HG02588 (cell line): ENCODE measurements at regions not wholly inside any gene's neighbourhood (a gene's known extent, or its start where the extent isn't known, plus 50 kb on each side); places are given as distances from the start of the nearest gene placed in this dataset.
"Not testable (repeated sequence)": the region's sequence is repeated elsewhere in the genome, so short reads cannot be mapped to it uniquely, and the experiment has no call there.

Source experiments
- ATAC-seq: cut with Tn5 transposase; IDR thresholded peaks from one replicate; pipeline ENCODE4 v1.9.1; 2021; ENCODE audit warnings: mild to moderate bottlenecking, moderate library complexity; ENCODE audit not compliant: unreplicated experiment

DNA sequence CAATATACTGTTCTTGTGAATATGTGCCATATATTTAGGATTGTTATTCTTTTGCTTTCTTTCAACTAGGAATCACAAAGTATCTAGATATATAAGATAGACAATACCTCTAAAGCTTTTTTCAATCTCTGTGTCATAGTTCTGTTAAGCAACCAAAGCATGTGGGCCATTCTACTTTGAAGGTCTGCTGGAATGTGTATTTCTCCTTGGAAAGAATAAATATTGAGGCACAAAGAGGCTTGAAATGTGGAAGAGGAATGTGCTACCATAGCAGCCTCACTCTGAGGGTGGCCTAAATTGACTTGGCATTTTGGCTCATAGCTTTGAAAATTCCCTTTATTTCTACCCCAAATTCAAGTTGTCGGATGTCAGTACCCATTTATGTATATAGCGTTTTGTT is 488.5 kb upstream of the MAN1A1 start:
- ATAC-seq: no peak

DNA sequence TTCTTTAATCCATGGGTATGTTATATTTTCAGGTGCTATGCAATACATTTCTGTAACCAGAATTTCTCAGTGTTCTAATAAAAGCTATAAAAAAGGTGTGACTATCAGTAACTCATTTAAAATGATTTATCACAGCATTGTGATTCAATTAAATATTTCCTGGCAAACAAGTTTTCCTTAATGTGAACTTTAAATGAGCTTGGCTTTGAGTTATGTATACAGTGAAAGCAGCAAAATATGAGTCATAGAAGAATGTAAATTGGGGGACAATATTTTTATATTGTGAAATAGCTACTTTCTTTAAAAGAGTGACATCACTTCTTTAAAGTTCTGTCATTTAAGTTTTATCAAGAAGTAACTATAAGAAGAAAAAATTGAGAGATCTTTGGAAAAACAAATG is 484.9 kb upstream of the MAN1A1 start:
- no peak for ATAC-seq

DNA sequence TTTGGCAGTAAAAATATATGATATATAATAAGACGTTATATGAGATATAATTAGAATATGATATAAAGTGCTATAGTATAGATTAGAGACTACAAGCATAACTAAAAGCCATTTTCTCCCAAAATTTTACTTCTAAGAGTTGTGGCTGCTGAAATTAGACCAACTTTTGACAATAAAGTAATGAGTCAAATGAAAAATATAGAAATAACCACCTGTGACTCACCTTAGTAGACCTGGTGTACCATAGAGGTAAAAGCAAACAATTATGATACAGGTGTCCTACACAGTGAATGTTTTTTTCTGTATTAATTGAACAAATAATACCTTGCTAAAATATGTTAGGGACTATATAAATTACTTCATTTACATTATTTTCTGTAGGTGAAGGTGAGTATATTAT is 482.9 kb upstream of the MAN1A1 start:
- ATAC-seq: no peak

DNA sequence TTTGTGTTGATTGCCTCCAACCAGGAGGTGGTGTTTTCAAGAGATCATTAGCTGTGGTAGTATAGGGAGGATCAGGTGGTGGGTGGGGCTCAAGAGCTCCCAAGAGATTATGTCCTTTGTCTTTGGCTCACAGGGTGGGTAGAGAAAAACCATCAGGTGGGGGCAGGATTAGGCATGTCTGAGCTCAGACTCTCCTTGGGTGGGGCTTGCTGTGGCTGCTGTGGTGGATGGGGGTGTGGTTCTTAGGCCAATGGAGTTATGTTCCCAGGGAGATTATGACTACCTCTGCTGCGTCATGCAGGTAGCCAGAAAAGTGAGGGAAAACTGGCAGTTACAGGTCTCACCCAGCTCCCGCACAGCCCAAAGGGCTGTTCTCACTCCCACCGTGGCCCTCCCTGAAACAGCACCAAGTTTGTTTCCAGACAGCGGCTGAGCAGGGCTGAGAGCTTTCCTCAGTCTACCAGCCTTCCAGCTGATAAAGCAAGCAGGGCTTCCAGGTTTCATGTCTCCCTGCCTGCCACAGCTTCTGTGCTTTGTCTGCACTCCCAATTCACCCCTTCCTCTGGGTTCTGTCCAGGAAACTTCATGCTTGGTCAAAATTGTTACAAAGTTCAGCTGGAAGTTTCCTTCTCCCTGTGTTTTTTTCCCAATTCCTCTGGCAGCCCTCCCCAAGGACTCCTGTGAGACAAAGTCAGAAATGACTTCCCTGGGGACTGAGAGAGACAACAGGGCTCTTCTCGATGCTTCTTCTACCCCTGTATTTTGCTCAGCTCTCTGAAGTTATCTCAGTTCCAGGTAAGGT is 481.1 kb upstream of the MAN1A1 start:
- ATAC-seq: no peak

DNA sequence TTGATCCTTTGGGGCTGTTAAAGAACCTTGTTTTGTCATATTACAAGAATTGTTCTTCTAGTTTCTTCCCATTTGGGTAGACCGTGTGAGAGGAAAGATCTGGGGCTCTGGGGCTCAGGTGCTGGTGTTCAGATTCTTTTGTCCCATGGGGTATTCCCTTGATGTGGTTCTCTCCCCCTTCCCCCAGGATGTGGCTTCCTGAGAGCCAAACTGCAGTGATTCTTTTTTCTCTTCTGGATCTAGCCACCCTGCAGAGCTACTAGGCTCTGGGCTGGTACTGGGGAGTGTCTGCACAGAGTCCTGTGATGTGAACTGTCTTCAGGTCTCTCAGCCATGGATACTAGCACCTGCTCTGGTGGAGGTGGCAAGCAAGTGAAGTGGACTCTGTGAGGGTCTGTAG is 480.5 kb upstream of the MAN1A1 start:
- no peak for ATAC-seq

DNA sequence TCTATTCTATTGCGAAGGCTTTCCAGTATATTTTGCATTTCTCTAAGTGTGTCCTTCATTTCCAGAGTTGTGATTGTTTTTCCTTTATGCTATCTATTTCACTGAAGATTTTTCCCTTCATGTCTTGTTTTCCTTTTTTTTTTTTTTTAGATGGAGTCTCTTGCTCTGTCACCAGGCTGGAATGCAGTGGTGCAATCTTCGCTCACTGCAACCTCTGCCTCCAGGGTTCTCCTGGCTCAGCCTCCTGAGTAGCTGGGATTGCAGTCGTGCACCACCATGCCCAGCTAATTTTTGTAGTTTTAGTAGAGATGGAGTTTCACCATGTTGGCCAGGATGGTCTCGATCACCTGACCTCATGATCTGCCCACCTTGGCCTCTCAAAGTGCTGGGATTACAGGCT is 479.9 kb upstream of the MAN1A1 start:
- not testable (repeated sequence) for ATAC-seq

DNA sequence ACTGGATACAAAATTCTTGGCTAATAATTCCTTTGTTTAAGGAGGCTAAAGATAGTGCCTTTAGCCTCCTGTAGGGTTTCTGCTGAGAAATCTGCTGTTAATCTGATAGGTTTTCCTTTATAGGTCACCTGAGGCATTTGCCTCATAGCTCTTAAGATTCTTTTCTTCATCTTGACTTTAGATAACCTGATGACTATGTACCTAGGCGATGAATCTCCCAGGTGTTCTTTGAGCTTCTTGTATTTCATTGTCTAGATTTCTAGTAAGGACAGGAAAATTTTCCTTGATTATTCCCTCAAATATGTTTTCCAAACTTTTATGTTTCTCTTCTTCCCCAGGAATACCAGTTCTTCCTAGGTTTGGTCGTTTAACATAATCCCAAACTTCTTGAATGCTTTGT is 479.4 kb upstream of the MAN1A1 start:
- no peak for ATAC-seq

DNA sequence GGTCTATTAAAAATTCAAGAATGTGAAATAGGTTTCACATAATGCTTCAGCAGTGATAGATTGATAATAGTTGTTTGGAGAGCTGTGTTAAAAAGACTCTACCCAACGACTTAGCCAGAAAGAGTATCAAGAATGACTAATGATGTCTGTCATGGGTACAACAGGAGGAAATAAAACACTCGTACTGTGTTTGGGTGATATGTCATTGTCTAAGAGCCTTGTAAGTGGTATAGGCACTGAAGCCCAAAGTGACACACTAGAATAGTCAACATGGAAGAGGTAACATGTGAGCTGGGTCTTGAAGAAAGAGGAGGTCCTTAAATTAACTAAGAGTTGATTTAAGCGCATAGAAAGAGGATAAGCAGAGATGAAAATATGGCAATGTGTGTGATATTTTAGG is 471.8 kb upstream of the MAN1A1 start:
- ATAC-seq: no peak

DNA sequence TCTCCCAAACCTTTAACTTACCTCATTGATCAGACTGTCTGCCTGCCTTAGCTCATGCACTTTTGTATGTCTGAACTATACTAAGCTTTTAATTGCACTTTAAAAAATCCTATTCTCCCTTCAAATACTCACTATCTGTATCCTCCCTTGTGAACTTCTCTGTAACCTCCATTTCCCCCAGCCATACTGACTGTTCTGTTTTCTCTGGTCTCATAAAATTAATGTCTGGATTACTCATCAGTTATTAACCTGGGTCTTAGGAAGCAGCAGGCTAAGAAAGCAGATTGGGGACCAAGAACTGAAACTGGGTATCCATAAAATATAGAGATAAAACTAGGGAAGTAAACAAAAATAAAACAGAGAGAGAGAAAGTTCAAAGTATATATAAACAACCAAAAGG is 469.3 kb upstream of the MAN1A1 start:
- ATAC-seq: no peak

DNA sequence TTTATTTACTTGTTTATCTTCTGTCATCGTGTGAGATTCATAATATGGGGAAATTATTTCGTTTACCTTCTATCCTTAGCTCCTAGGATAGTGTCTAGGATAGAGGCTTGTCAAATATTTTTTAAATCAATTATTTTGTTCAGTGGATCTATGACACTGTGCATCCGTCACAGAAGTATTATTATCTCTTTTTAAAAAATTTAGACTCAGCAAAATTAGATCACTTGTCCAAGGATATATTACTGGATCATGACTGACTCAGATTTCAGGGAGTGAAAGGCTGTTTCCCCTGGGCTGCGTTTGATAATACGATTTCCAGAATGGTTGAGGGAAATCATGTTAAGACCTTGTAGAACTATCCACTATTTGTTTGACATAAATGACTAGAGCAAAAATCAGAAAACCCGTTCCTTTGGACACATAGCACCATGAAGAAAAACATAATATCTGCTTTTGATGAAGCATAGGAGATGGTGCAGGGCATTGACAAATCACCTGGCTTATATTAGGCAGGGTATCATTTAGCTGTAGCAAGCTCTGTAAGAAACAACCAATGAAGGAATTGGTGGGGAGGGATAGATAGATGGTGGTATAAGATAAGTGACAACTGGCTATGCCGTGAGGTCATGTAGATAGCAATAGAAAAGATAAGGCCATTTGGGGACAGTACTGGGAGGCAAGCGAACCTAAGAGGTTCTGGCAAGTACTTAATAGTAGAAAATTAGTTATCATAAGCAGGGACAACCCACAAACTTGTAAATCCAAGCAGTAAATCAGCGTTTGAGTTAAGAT is 465.2 kb upstream of the MAN1A1 start:
- no peak for ATAC-seq

DNA sequence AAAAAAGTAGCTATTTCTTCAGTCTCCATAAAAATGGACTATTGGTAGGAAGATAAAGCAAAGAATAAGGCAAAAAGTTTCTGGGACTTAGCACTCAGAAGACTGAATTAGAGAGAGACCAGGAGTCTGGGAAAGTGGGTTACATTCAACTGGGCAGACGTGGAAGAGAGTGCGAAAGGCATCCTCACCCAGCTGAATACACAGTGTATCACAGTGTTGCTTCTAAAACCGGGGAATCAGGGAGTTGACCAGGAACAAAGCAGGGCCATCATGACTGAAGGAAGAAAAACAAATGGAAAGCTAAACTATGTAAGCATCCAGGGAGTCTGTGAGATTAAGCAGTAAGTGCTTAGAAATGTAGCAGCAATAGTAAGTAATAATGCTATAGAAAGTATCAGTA is 452.9 kb upstream of the MAN1A1 start:
- ATAC-seq: no peak

DNA sequence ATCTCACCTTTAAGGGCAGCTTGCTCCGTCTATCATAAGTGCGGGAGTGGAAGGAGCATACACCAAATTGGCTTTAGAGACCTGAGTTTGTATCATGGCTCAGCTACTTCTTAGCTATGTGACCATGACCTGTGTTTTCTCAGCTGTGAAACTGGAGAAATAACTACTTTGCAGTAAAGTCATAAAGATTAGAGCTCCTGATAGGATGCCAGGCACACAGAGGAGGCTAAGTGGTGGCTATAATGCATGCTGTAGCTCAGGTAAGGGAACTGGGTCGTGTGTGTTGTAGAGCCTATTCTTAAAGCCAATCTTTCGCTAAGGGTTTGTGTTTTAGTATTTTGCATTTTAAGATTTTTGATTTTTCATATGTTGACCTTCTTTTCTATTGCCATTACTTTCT is 451.5 kb upstream of the MAN1A1 start:
- ATAC-seq: no peak

DNA sequence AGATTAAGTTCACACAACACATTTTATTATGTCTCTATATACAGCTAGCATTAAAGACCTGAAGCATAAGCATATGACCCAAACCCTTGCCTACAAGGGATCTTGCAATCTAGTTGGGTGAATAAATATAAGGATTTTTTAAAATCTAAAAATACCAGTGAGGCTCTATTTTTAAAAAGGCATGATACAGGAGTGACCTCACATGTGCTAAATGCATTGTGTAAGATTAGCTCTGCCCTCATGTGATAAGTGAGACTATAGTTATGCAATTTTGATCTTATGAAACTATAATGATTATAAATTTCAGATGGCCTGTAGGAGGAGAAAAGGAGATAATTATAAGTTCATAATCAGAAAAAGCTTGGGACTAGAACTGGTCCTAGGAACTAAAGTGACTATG is 451.0 kb upstream of the MAN1A1 start:
- ATAC-seq: no peak

DNA sequence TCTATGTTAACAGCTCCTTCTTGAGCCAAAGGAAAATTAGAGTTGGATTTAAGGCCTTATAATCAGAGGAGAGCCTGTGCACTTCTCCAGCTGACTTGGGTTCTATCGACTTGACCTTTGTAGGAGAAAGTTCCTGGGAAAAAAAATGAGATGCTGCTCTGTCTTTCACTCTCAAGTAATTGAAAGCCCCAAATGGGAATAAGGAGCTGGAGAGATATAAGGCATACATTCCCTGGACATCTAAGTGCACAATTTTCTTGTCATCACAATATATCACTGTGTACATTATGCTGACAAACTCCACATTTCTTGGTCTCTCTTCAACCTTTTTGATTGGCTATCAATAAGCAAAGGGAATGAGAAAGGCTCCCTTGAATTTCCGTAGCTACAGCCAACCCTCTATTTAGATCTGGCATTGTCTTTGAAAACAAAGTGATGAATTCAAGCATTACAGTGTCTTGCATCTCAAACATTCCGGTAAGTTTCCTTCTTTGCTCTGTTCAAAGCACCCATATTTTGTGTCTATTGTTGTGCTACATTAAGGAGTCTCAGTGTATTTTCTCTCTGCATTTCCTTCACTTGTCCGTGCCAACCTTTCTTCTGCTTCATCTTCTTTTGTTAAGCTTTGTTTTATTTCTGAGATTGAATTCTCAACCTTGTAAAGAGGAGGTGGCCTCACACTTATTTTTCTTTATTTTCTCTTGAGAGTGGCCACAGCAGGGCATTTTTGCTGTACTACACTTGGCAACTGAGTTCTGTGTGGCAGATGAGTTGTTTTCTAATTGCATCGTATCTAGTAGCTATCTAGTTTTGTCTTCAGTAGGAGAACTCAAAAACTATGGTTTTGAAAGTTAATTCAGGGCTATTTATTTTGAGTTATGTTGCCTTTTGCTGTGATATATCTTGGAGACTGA is 450.3 kb upstream of the MAN1A1 start:
- ATAC-seq: no peak

DNA sequence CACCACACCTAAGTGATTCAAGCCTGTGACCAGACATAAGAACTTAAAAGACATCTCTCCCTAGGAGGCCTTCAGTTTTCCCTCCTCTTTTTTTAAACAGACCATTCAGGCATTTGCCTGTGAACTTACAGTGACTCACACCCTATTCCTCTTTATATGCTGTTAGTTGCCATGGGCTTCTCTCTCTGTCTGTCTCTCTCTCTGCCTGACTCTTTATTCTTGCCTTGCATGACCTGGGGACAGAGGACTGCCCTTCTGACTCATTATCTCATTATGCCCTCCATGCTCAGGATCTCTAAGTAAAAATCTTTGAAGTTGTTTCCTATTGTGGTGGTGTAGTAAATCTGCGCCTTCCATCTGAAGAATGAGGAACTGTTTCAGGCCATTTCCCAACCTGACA is 442.2 kb upstream of the MAN1A1 start:
- no peak for ATAC-seq

DNA sequence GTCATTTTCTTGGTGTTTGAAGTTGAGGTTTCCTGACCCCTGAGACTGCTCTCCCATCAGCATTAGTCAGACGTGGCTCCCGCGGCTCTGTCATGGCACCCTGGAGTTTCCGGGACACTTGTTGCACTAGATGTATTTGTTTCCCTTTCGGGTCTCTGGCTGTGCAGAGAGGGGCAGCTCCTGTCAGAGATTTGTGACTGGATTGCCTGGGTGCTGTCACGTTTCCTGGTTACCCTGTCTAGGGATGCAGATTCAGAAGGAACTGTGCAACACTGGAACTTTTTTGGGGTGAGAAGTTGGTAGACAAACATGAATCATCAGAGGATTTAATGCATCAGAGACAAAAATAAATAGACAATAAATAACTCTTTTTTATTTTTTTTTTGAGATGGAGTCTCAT is 431.8 kb upstream of the MAN1A1 start:
- no peak for ATAC-seq

DNA sequence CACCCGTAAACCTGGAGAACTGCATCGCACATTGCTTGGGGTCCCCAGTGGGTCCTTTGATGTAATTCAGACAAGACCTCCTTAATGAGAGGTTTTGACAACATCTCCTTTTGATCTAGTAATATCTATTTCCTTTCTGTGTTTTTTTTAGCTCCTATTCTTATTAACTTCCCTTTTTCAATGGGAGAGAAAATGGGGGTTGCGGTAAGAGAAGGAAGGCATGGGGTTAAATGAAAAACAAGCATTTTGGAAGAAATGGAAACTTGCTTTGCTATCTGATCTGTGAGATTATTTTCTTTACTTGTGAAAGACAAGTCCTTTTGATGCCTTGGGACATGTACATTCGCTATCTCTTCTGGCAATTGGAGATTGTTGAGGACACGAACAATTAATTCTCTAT is 418.6 kb upstream of the MAN1A1 start:
- ATAC-seq: no peak

DNA sequence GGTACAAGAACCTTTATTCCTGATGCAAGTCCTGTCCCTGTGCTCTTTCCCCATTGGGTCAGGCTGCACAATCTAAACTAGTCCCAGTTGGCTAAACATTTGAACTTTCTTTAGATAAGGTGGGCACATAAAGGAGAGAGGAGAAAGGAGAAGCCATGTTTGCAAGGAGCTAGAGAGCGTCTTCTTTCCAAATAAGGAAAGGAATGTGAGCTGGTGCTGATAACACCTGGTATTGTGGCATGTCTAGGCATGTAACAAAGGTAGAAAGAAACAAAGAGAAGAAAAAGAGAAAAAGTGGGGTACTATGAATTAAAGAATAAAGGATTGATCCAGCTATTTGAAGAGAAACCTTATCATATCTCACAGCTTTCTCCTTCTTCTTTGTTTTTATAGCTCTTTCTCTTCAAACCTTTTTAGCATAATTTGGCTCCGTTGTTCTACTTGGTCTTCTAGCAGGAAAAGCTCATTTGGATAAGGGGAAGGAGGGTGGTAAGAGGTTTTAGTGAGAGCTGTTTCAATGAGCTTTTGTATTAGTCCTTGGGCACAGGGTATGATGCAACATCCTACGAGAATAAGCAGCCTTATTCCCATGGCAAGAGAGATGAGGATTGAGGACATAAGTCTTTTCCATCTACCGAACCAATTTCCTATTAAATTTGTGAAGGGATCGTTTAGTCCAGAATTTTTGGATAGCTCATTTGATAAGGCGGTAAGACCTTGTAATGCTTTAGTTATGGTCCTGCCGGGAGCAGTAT is 415.5 kb upstream of the MAN1A1 start:
- no peak for ATAC-seq

DNA sequence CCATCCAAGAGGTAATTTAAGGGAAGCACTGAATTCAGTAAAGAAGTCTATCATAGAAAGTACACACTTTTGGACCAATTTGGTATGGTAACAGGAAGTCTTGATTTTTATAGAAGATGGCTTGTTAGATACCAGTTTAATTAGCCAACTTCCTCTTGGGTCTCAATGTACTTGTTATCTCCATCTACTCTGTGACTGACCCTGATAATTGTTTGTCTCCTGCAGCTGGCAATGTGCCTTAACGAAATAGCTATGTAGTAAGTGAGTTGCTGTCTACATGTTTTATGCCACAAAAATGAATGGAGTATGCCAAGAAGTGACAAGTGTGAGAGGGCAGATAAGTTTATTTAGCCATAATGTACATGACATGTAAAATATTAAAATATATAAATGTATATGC is 410.5 kb upstream of the MAN1A1 start:
- no peak for ATAC-seq

DNA sequence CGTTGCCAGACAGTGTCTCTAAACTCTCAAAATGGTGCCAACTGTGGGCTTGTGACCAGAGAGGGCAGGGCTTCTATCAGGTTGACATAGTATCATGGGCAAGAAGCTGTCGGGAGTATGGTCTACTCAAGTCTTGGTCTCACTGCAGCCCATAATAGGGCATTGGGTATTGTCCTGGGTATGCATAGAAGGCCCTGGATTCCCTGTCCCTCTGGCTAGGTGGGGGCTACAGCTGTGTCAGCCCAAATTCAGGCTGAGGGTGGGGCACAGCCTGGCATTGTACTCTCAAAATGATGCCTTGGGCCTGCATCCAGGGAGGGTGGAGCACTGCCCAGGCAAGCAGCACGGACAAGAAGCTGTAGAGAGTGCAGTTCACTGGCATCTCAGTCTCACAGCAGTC is 408.8 kb upstream of the MAN1A1 start:
- no peak for ATAC-seq

DNA sequence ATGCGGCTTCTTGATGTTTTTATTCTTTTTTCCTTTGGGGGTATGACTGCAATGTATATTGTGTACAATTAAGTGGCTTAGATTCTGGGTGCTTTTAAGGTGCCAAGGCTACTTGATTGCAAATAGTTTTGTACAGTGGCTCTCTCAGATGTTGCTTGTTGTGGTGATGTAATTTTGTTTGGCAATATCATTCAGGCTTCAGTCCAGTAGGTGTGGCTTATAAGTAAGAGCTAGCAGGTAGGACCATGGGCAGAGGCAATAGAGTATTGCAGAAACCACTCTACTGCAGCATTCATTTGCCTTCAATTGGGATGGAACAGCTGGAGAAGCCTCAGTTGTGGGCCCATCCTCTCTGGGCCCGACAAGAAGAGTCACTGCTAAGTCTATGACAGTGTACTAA is 407.9 kb upstream of the MAN1A1 start:
- no peak for ATAC-seq
